LNCAP (cell line): ENCODE measurements at regions not wholly inside any gene's neighbourhood (a gene's known extent, or its start where the extent isn't known, plus 50 kb on each side); places are given as distances from the start of the nearest gene placed in this dataset.

Experiments used
- CTCF ChIP-seq: fragments of 450-650 bp; IDR thresholded peaks from 2 replicates; pipeline ENCODE4 v1.5.1; 2017; ENCODE audit warnings: mild to moderate bottlenecking

- TF ChIP-seq CTCF, result no peak
Observed at GRCh38 chr3:194009892-194010533, 125.9 kb upstream of the HES1 start.

- TF ChIP-seq CTCF, result no peak
Observed at GRCh38 chr3:194011807-194012206, 124.1 kb upstream of the HES1 start.

- TF ChIP-seq CTCF, result no peak
Observed at GRCh38 chr3:194013928-194014327, 122.0 kb upstream of the HES1 start.

- TF ChIP-seq CTCF, result no peak
Observed at GRCh38 chr3:194014756-194015155, 121.2 kb upstream of the HES1 start.

GRCh38 chr3:194019398-194020165 lies 116.4 kb upstream of the HES1 start:
- no peak for TF ChIP-seq CTCF

GRCh38 chr3:194022052-194022451 lies 113.9 kb upstream of the HES1 start:
- TF ChIP-seq CTCF, result no peak

GRCh38 chr3:194022816-194023215 lies 113.1 kb upstream of the HES1 start:
- no peak for TF ChIP-seq CTCF
